ENCODE measurements at regions not wholly inside any gene's neighbourhood (a gene's known extent, or its start where the extent isn't known, plus 50 kb on each side); places are given as distances from the start of the nearest gene placed in this dataset.

GRCh38 chr18:66668706-66669105 lies 64.8 kb upstream of the CDH19 start:
- TF ChIP-seq CTCF (IDR thresholded peaks at IDR 0.05) (no peak), EZH2phosphoT487 (IDR thresholded peaks at IDR 0.05) (no peak)
